Pons (tissue), 1 donor: ENCODE measurements at regions not wholly inside any gene's neighbourhood (a gene's known extent, or its start where the extent isn't known, plus 50 kb on each side); places are given as distances from the start of the nearest gene placed in this dataset.

Experiments
- DNase-seq: peaks from one replicate; pipeline ENCODE4 v3.0.0-alpha.2; 2016; ENCODE audit warnings: low spot score

DNA sequence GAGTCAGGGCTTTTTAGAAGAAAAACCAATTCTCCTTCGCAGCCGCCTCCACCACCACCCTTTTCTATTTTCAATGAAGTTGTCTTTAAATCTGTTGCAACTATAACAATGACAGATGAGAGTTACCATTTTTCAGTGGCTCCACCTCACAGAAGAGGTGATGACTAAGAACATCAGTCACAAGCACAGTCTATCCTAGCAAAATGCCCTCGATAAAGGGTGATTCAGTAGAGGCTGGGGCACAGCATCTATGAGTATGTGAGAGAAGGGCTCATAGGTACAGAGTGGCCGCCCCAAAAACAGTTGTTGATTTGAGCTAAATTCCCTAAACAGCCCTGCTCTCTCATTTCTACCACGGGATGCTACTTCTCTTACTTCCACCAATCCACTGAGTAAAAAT is 310.8 kb upstream of the MGAT5 start:
- no peak for DNase-seq

DNA sequence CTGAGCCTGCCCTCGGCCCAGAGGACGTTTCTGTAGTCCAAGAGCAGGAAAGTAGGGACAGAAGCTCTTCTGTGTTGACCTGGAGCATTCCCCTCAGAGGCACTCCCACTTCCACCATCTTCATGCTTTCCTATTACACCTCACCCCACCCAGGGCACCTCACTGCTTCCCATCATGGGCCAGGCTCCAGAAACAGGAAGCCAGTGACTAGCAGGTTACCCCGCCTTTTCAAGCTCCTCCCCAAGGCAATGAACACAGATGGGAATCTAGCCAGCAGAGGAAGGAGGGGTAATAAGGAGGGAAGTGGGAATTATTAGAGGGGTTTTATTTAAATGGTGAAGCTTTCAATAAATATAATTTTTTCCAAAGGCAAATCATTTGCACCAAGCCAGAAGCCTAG is 308.8 kb upstream of the MGAT5 start:
- DNase-seq: no peak

DNA sequence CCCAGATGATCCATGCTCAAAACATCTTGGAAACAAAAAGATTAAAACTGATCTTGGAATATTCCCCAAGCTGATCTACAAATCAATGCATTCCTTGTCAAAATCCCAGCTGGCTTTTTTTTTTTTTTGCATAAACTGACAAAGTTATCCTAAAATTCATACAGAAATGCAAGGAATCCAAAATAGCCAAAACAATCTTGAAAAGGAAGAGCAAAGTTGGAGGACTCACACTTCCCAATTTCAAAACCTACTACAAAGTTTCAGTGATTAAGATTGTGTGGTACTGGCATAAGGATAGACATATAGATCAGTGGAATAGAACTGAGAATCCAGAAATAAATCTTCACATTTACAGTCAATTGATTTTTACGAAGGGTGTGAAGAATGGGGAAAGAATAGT is 306.8 kb upstream of the MGAT5 start:
- DNase-seq: no peak

DNA sequence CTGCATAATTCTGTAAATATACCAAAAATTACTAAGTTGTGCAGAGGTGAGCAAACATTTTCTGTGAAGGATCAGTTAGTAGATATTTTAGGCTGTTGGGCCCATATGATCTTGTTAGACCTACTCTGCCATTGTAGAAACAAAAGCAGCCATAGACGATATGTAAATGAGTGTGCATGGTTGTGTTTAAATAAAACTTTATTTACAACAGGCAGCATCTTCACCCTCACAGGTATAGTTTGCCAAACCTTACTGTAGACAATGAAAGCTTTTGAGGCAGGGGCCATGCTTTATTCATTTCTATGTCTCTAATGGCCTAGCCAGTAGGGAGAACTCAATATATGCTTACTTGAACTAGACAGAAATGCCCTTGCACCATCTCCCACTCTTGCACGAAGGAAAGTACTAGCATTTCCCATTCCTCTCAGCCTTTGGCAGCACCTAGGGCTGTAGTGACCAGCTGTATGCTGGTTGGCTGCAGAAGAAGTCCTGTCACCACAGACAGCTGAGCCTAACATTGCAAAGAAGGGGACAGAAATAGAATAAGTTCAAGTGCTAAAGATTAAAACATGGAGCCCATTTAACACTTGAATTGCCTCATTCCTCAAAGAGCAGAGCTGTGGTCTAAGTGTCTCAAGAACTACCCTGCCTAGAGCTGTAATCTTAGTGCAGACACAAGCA is 305.1 kb upstream of the MGAT5 start:
- no peak for DNase-seq

DNA sequence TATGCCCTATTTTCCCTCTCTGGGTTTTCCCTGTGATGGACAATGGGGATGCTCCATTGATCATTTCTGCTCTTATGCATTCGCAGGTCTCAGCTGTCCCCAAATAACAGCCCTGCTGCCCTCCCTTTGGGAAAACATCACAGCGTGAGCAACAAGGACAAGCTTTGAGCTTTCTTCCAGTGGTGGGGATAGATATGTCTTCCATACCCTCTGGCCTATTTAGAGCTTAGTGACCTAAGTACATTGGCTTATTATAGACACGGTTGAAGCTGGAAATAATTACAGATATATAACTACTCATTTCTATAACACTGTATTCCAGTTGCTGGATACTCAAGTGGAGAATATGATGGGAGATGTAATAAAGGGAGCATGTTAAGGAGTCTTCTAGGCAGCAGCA is 304.3 kb upstream of the MGAT5 start:
- DNase-seq: no peak

DNA sequence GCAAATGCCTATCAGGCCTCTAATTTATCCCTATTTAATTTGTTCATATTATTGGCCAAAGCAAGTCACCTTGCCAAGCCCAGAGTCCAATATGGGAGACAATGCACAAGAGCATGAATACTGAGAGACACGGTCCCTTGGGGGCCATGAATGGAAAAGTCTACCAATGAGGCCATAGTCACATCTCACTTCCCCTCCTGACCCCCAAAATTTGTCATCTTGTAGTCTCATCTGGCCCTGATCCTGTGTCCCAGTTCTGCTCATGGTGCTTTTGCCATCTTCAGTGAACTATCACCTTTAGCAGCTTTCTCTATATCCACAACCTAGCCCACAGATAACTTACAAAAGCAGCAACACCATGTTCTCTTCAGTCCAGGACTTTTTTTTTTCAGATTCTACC is 302.7 kb upstream of the MGAT5 start:
- DNase-seq: no peak

DNA sequence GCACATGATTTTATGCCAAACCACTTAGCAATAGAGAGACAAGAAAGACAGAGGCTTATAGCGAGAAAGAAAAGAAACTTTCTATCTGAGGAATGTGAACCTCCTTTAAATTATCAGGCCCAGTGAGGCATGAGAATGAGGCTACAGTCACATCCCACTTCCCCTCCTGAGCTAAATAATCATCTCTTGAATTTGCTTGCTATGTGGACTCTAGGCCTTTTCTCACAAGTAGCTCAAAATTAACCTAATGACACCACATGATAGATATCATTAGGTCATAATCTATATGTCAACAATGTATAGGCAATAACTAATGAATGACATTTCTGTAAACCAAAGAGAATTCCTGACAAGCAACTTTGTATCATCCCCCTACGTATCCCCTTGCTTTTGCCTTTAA is 301.5 kb upstream of the MGAT5 start:
- DNase-seq: no peak

DNA sequence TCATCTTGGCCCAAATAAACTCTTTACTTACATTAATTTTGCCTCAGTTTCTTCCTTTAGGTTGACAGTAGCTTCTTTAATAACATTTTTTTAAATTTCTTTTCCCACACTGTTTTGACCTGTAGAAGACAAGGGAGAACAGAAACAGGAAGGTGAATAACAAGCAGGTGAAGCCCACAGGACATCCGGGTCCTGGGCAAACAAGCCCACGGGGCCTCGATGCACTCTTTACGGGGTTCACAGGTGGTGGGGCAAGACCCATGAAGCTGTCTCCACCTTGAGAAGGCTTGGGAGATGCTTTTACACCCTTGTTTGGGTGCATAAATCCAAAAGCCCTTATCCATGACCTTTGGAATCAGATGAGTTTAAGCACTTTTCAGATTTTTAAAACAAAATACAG is 301.0 kb upstream of the MGAT5 start:
- no peak for DNase-seq

DNA sequence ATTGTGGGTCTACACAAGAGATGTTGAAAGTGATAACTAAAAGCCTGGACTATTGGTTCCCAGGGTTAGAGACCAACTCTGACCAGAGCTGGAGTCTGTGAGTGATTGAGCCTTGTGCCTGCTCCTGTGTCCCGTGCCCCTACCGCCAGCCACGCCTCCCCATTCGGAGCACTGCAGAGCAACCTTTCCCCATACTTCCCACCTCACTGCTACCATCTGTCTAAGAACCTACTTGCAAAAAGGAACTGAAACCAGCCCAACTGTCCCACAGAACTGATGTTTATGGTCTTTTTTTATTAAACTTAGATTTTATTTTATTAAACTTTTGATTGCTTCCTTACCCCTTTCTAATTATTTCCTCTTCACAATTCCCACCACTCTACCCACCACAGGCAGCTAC is 300.3 kb upstream of the MGAT5 start:
- DNase-seq: peak; percentile 22

DNA sequence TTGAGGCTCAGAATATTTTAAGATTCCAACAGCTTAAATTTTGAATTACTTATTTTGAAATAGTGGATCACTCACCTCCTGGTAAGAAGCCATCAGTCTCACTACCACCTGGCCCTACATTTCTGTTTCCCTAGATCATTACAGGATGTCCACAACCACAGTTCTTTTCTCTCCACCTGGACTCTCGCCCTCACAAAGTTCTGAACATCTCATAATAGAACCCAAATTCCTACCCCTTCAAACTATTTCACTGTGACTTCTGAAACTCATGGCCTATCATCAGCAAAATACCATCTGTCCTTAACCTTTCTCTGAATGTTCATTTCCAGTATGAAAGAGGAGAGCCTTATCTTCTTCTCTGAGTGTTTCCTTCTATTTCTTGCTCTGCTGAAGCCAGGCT is 299.2 kb upstream of the MGAT5 start:
- DNase-seq: no peak

DNA sequence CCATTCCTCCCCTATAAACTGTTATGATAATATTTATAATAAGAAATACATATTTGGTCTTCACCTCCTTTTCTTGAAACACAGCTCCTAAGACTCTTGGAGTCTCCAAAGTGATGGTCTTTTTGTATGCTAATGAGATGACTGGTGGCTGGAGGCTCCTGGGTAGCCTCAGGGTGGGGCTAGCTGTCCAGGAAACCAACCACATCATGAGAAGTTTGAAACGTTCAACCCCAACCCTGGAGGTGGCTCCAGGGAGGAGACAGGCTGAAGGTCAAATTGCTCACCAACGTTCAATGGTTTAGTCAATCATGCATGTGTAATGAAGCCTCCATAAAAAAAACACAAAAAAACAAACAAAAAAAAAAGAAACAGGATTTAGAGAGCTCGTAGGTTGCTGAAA is 298.7 kb upstream of the MGAT5 start:
- DNase-seq: no peak

DNA sequence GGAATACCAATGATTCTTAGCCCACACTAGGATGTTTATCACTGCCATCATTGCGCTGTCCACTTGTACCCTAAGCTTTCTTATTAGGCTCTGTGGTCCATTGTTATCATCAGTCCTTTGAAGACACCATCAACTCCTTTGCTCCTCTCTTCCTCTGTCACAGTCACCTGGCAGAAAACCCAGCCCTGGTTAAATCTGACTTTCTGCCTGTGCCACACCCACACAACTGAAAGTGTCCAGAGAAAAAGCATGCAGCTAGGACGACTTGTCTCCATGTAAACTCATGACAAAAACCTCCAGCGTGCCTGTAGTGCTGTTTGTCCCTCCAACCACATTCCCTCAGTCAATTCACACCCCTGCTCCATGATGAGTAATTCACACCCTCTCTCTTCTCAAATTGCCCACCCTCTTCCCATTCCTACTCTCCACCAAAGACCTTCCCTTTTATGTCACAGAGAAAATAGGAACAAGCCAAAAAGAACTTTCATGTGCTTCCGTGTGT is 297.4 kb upstream of the MGAT5 start:
- no peak for DNase-seq

DNA sequence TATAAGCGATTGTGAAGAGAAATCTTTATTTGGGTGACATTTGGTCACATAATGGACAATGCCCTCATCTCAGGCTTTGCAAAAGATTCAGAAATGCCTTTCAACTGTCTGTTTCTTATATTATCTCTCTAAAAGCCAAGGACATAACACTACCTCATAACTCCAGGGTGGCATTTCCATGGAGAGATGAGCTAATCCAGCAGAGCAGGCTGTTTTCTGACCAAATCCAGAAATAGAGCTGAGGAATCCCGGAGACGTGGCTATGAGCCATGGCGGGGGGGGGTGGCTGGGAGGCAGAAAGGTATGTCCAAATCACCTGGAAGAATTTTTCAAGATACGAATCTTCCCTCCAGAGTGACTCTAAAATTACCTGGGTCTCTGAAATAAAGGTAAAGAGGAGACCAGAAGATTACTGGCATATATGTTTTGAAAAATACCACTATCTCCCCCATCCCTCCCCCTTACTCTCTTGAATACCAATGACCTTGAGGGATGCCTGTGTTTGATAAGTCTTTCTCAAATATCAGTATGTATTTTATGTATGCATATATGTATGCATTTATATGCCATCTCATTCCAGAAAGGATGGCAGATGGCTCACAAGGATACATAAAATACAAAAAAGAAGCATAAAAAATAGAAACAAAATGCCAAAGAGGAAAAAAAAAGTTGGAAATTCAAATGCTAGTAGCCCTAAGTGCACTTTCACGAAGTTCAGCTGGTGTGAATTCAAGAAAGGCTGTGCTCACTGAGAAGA is 296.0 kb upstream of the MGAT5 start:
- DNase-seq: no peak

DNA sequence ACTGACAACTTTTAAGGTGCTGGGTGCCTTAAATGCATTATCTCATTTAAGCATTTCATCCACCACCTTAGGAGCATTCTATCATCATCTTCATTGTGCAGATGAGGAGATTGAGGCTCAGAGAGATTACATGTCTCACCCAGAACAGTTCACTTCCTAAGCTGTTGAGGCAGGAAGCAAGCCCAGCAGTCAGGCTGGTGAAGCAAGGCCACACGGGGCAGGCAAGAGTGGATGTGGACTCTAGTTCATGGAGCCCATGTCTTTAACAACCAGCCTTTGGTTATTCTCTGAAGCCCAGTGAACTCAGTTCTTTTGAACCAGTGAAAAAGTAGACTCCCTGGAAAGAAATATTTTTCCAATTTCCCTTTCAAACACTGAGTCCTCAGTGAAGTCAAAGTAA is 294.8 kb upstream of the MGAT5 start:
- DNase-seq: no peak

DNA sequence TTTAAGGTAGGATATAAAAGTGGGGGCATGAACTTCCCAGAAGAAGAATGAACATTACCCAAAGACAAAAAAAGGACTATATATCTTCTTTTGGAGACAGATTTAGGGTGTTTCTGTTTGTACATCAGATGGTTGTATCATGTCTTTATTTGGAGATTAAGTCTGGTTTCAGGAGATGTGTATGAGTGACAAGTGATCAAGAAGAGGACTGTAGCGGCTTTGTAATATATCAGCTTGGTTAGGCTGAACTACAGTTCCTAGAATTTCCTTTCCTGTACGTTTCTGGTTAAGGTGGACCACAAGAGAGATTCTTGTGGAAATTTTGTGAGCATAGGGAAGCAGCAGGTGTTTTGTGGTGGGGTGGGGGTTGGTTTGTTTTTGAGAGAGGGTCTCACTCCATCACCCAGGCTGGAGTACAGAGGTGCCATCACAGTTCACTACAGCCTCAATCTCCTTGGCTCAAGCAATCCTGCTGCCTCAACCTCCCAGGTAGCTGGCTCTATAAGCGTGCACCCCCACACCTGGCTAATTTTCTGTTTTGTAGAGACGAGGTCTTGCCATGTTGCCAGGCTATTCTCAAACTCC is 287.1 kb upstream of the MGAT5 start:
- DNase-seq: no peak

DNA sequence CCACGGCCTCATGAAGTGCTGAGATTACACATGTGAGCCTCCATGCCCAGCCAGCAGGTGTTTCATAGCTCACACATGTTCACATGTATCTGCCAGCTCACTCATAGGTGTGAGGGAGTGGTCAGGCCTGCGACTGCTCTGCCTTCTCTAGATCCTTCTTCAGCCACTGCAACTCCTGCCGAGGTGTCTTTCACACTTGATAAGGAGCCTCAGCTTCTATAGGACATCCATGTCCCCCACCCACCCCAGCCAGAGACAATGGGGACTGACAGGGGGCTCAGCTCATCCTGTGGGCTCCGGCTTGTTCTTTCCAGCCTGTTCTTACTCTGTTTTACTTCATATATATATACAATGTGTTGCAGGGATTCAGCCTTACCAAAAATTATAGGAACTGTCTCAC is 286.5 kb upstream of the MGAT5 start:
- DNase-seq: no peak

DNA sequence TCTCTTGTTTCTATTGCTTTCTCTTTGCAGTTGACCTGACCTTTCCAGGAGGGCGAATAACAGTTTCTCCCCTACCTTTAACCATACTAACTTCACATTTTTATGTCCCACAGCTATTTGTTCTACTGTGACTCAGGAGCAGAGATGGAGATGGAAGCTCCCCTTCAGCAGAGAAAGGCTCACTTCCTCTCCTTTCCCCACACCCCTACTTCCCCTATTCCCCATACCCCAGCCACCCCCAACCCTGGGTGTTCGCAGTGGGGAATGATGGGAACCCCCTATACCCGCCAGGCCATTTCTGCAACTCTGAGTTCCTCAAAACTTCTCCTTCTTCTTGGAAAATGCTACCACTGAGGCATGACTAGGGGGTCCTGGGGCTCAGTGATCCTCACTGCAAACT is 285.4 kb upstream of the MGAT5 start:
- DNase-seq: peak; percentile 59

DNA sequence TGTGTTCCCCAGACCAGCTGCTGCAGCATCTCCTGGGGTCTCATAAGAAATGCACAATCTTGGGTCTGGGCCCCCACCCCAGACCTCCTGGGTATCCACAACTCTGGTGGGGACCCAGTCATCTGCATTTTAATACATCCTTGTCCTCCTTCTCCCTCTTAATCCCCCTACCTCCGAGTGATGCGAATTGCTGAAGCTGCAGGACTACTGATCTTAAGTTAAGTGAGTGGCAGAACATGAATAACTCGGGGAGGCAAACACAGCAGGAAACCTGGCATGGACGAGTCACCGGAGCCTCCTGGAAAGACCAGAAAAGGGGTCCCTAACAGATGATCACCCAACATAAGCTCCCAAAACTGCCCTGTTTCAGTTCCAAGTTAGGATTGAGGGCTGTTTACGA is 283.2 kb upstream of the MGAT5 start:
- no peak for DNase-seq

DNA sequence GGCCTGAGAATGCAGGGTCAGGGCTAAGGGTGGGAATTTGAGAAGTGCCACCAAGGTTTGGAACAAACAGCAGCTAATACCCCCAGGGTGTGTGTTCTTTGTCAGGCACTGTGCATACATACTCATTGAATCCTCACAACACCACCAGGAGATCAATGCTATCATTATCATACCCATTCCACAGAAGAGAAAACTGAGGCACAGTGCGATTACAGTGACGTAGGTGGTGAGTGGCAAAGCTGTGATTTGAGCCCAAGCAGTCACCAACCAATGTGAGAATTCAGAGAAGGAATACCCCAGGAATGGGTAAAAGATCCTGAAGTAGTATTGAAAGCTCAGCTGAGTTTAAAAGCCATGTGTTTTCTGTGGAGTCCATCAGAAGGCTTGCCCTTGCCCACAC is 281.6 kb upstream of the MGAT5 start:
- DNase-seq: no peak

DNA sequence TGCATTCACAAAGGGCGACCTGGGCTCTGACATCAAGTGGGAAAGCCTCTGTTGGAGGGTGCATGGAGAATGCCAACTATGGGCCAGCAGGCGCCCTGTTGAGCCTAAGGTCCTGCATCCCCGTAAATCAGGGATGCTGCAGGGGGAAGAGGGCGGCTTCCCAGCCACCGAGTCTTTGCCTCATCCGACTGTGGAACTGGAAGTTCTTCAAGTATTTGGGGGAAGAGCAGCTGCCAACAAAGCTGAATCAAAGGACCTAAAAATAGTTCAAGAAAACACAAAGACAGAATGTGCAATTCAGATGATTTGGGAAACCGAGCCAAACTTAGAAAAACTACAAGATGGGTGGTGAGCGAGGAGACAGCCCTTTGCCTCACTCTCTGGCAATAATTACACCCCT is 281.1 kb upstream of the MGAT5 start:
- peak; percentile 55 for DNase-seq

DNA sequence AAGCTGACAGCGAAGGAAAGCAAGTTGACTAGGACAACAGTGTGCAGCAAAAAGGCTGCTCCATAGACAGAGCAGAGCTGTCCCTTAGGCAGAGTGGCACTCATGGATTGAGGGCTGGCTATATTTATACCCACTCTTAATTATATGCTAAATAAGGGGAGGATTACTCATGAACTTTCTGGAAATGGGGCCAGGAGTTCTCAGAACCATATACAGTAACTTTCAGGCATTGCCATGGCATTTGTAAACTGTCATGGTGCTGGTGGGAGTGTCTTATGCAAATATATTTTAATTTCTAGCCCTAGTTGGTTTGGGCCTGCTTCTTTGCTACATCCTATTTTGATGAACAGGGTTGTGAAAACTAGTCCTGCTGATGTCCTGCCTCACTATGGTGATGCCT is 279.5 kb upstream of the MGAT5 start:
- no peak for DNase-seq

DNA sequence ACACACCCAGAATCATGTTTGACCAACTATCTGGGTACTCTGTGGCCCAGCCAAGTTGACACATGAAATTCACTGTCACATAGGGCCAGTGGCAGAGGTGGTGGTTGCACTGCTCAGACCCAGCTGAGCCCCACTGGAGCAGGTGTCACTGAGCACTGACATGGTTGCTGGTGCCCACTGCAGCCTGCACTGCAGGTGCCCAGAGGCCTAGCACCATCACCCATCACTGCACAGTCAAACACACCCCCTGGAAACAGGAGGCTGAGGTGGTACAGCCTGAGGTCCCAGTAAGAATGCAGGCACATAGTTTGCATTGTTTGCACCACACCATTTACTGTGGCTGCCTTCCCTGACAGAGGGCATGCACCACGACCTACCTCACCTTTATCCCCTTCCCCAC is 278.7 kb upstream of the MGAT5 start:
- DNase-seq: no peak

DNA sequence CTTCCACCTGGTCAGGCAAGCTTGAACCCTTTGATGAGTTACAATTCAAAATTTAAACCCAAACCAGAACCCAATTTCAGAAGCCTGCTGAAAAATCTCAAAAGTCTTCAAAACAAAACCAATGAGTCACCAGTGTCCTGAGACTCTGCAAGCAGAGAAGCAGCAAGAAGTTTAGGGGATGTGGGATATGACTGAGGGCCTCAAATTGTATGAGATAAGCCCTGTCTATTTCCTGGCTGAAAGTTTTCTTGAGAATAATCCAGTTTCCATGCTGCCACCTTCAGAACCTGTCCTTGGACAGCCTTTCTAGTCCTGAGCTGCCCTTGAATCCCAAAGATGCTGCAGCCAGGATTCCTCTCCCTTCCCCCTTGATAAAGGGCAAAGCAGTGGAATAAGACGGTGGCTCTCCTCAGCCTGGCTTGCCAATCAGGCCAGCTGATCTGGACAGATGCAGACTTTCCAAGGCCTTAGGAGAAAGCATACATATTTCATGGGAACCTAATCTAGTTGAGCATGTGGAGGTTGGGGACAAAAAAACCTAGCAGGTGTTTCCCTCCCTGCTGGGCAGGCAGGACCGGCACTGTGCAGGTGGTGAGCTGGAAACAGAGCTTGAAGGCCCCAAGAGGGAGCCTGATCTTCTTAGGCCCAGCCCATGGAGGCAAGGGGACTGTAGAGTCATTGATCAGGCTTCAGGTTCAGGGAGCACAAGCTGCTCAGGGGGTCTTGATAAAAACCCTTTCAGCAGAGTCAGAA is 278.0 kb upstream of the MGAT5 start:
- DNase-seq: no peak
